HG03025 (cell line): ENCODE measurements at regions not wholly inside any gene's neighbourhood (a gene's known extent, or its start where the extent isn't known, plus 50 kb on each side); places are given as distances from the start of the nearest gene placed in this dataset.
"Not testable (repeated sequence)": the region's sequence is repeated elsewhere in the genome, so short reads cannot be mapped to it uniquely, and the experiment has no call there.

Experiments used
- ATAC-seq: cut with Tn5 transposase; IDR thresholded peaks from one replicate; pipeline ENCODE4 v1.9.1; 2021; ENCODE audit warnings: mild to moderate bottlenecking, moderate library complexity; ENCODE audit not compliant: unreplicated experiment, low FRiP score

DNA sequence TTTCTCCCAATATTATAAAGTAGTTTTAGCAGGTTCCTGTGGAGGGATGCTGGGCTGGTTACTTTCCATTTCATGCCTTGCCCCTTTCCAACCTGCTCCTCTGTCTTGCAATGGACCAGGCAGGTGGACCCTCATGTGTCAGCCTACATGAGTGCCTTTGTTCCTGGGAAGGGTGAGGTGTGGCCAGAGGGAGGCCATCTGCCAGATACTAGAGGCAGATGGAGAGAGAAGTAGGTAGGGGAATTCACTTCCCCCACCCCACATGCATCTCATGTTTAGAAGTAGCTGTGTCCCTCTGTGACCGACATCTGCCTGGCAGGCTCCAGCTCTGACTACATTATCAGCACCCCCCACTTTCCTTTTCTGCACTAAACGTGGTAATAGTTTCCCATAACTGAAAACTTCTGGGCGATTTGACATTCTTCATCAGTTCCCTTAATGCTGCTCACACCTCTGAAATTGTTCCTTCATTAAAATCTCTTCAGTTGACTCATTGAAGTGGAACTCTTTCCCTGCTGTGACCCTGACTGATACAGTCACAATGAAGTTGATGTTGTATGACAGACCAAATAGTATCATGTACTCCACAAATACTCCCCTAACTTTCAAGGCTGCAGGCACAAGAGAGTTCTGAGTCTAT lies 396.3 kb upstream of the FZD8 start:
- no peak for ATAC-seq

DNA sequence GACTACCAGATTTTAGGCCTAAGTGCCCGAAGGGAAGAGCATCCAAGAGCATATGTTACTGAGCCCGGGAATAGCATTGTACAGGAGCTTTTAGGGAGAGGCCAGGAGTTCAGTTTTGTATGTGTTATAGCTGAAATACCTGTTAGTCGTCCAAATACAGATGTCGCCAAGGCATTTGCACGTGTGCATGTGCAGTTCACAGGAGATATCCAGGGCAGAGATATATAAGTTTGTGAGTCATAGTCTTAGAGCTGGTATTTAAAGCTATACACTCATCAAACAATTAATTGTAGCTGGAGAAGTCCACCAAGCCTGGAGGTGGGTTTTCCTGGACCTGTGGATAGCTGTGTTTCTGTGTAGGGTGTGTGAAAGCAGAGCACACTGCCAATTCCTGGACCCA lies 394.0 kb upstream of the FZD8 start:
- no peak for ATAC-seq

DNA sequence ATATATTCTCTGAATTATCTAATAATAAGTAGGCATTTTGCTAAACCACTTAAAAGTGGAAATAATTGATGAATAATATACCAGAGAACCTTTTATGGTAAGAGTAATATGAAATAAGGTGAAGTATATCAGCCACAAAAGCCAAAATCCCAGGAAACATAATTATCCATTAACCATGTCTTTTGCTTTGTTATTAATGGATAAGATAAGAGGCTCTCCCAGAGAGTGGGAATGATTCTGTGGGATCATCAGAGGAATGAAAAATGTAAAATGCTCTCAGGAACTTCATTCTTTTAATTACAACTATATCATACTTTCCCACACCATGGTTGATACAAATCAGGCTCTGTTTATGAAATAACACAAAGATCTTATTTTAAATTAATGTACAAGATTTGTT lies 391.7 kb upstream of the FZD8 start:
- no peak for ATAC-seq

DNA sequence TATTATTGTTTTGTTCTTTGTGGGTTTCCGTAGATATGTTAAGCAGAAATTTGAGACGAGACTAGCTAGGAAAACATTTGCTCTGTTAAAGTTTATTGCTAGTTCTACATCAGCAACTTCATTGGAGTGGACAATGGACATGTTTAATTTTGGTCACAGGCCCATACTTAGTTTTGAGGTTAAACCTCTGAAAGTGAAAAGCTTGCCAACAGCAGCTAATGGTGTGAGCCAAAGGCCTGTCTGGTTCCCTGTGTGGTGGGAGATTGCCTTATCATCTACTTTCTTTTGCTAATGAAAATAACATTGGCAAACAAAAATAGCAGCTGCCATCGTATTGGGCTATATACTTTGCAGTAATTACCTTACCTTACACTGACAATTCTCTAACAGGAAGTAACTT lies 388.4 kb upstream of the FZD8 start:
- no peak for ATAC-seq

DNA sequence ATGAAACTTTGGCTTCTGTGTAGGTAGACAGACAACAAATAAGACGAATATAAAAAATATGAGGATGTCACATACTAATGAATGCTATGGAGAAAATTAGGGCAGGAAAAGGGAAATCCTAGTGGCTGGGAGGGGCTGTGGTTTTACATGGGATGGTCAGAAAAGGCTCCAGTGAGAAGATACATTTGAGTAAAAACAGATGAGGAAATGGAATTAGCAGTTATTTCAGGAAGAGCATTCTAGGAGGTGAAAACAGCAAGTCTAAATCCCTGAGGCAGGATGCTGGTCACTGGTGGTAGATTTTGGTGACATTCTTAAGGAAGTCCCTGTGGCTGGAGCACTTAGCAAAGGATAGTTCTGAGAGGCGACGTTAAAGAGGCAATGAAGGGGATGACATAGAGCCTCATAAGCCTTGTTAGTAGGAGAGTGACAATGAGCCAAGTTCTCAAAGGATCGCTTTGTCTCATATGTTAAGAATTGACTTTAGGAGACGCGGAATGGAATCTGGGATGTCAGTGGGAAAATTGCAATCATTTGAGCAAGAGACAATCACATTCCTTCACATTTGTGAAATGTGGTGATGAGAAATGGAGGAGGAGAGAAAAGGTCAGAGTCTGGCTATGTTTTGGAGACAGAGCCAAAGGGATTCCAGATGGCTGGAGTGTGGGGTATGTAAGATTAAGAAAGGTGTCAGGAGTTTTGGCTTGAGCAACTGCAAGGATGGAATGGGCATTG lies 384.7 kb upstream of the FZD8 start:
- ATAC-seq: no peak

DNA sequence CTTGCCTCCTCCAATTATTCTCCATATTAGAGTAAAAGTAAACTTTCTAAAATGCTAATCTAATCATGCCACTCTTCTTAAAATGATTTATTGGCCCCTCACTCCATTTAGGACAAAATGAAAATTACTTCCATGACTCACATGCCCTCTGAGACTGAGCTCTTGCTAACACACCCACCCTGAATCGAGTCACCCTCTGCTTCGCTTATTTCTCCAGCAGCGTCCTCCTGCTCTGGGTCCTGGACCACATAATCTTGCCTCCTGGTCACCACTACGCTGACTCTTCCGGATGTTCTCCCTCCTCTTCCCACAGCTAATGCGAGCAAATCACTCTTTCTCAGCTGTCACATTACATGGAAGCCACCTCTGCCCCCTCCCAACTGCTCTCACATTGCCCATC lies 384.0 kb upstream of the FZD8 start:
- ATAC-seq: no peak

DNA sequence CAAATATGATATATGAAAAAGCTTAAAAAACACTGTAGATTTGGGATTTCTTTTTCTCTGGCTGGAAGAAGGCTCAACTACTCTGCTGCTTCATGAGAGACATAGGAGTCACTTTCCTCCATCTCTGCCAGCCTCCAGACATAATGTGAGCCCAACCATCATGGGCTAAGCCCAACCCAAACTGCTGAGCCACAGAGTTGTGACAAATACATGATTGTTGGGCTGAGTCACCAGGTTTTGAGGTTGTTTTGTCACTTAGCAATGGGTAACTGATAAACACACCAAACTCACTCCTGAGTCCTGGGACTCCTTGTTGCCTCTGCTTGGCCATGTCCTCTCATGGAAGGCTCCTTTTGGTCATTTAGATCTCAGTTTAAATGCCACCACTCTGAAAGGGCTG lies 381.8 kb upstream of the FZD8 start:
- ATAC-seq: no peak

DNA sequence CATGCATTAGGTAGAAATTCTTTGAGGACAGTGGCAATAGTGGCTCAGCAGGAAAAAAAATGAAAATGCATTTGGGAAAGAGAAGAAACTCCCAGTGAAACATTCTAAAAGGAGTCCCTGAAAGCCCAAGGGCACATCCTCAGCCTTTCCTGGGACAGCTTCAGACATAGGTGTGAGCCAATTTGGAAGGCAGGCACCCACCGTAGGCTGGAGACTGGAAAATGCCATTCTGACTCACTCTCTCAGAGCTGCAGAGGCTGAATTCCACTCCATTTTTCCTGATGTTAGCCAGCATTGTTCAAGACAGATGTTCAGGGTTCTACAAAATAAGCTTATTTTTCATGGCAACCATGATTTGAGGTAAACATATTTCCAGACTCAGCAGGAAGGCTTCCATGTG lies 379.0 kb upstream of the FZD8 start:
- no peak for ATAC-seq

DNA sequence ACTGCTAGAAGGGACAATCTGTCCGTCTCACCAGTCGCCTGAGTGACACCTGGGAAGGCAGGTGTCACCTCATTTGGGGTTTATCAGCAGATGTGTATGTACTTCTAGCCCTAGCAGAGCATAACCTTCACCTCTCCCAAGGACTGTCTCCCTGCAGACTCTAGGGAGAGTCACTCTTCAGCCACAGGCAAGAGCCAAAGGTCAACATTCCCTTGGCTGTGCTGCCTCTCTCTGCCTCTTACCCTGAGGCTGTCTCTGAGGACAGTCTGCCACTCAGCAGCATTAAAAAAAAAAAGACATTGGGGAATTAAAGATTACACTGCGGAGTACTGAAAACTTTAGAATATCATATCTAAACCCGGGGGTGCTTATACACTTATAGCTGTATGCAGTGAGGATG lies 377.7 kb upstream of the FZD8 start:
- ATAC-seq: no peak

DNA sequence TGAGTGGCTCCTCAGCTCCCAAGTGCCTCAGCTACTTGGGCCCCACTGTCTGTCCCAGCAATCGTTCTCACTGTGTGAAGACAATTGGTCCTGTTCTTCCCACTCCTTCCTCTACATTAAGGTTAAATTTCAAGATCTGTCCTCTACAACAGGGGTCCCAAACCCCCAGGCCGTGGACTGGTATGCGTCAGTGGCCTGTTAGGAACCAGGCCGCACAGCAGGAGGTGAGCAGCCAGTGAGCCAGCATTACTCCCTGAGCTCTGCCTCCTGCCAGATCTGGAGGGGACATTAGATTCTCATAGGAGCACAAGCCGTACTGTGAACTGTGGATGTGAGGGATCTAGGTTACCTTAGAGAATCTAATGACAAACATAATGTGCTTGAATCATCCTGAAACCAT lies 376.9 kb upstream of the FZD8 start:
- no peak for ATAC-seq

DNA sequence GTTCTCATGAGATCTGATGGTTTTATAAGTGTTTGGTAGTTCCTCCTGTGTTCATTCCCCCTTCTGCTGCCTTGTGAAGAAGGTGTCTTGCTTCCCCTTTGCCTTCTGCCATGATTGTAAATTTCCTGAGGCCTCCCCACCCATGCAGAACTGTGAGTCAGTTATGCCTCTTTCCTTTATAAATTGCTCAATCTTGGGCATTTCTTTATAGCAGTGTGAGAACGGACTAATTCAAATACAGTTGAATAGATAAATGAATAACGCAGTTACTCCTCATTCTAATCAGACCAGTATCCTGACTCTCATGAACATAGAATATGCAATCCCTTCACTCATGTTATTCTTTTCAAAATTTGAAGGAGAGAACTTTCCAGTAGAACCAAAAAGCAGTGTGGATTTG lies 375.0 kb upstream of the FZD8 start:
- no peak for ATAC-seq

DNA sequence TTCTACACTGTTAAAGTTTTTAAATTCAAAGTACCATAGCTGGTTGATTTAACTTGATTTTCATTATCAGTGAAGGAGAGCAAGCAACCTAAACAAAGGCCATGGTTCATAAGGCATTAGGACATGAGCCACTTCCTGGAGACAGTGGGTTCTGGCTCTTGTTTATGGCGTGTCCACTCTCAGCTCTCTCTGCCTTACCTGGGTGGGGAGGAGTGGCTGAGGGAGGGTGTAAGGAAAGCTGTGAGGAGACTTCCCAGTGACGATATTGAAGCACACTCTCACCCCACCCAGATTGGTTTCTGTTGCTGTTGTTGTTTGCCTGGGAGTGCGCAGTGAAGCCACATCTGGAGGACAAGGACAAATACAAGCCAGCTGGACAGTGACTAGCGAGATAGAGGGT lies 365.3 kb upstream of the FZD8 start:
- no peak for ATAC-seq

DNA sequence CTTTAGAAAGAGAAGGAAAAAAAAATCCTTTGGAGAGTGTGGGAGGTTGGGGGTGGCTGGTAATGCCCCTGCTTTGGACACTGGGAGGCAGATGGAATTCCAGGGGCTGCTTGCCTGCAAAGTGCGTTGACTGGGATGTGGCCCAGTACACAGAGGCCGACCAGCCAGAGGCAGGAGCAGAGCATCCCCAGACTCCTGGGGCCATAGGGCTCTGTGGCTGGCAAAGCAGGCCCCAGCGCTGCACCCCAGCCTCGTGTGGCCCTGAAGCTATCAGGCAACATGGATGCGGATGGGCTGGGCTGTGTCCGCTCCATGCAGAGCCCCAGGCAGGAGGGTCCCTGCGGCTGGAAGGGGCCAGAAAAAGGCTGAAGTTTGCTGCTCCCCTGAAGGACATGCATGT lies 361.6 kb upstream of the FZD8 start:
- no peak for ATAC-seq

DNA sequence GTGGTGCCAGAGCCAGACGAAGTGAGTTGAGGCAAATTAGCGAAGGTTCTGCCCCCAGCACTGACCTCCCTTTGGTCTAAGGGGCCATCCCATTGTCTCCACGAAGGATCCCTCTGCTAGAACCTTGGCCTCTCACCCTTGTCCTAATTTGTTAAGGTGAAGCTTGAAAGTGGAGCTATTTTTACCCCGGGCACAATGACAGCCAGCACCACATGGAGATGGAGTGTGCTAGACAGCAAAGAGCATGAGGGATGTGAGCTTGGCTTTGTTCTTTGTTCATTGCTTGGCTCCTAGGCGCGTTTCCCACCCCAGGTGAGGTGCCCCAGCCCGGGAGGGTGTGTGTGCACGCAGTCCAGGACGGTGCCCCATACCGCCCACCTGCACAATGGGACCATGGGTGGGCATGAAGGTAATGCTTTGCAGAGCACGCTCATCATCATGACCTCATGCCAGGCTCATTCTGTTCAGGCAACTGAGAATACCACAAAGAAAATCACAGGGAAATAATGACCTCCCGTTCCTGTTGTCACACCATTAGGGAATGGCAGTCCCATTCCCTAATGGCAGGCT lies 361.0 kb upstream of the FZD8 start:
- ATAC-seq: no peak

DNA sequence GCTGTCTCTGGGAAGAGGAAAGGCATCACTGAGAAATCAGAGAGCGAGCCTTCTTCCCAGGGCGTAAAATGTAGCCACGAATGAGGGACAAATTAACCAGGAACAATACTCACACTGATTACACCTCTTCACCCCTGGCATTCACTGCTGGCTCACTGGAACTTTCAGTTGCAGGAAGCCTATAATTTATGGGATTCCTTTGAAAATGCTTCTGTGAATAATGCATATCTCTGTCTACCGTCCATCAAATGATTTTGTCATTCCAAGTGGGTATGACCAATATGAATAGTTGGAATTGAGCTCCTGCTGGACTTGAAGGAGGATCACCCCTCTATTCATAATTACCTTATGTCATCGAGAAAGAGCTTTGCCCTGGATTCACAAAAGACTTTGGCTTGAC lies 360.3 kb upstream of the FZD8 start:
- no peak for ATAC-seq

DNA sequence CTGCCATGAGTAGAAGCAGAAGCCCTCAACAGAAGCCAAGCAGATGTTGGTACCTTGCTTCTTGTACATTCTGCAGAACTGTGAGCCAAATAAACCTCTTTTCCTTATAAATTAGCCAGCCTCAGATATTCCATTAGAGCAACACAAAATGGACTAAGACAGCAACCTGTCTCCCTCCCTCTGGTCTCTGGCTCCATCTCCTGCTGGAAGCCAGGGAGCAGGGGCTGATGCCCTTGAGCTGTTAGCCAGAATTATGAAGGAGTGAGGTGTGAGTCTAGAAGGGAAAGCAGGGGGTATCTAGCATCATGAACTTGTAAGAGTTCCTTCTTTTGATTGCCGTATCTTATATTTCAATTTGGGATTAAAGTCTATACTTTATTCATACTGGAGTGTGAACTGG lies 358.7 kb upstream of the FZD8 start:
- ATAC-seq: not testable (repeated sequence)

DNA sequence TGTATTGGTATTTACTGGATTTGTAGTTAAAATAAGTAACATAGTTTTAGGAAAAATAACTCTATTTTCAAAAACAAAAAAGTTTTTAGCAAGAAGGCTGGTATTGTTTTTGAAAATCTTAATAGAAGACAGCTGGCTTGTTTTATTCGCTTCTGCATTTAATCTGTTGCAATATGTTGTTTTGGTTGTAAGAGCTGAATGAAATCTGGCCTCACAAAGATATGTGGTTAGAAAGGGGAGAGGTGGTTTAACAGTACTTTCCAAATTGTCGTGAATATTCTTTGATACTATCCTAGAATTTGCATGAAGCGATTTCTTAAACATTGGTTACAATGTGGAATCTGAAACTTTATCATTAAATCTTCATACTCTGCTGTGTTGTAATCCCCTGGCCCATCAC lies 355.9 kb upstream of the FZD8 start:
- no peak for ATAC-seq

DNA sequence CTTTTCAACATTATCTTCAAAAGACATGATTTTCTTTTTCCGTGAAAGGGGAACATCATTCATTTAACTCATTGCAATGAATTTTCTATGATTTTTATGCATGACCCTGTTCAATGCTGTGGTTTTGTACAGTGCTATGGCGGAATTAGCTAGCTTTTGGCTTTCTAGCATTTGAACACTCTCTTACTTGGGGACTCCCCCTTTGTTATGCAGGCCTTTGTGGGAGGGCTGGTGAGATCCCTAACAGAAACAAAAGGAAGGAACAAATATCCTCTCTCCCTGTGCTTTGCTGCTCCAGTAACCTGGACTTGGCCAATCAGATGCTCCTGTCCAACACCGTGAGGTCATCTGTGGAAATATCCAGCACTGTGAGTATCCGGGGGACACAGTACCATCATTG lies 353.4 kb upstream of the FZD8 start:
- ATAC-seq: no peak

DNA sequence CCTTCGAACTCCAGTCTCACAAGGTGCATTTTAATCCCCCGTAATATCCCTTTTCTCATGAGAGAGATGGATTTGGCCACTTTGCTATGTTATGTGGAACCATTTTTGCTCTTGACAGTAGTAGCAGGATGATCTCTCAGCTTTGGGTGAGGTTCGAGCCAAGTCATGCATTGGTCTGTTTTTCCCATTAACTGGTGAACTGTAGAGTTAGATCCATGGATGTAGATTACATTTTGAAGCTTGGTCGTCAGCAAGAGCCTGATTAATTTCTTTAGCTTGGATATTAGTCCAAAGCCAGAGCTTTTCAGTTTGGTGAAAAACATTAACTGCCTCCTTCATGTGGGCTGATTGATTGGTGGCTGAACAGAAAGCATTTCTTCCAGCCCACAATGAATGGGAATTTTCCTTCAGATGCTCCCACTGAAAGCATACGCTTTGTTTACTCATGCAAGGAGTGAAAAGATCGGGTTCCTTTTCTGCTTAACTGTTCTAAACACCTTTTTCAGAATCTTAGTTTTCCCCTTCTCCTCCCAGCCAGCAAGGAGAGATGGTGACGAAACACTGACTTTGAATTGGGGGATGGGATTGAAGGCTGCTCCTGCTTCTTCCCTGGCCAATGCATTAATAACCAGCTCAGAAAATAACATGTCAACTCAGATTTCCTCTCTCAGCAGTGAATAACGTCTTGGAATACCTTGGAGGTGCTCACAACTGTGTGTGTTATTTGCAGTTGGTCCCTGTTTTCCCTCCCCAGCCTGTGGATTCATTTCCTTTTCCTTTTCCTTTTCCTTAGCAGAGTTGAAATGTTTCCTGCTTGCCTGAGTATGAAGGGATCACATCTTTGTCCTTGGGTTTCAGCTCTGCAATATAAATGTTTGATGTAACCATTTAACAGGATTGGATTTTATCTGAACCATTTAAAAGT lies 351.8 kb upstream of the FZD8 start:
- no peak for ATAC-seq

DNA sequence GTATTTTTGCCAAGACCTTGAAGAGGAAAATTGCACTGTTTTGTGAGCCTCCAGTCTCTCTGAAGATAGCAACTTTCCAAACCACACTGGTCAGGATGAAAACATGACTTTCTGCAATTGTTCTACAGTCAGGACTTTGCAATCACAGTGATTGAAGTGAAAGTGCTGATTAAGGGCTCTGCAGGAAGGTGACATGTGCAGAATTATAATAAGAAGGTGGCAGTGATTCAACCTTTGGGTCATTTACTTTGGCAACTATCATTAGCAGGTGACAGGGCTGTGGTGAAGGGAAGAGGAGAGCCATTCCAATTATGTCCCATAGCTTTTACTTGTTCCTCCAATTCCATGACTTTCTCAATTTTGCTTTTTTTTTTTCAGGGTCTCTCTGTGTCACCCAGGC lies 350.0 kb upstream of the FZD8 start:
- ATAC-seq: no peak
